T-helper 1 cell treated with Interleukin-12 subunit alpha and Interleukin-12 subunit beta and Interleukin-4 antibody, amounts not matched to agents 30 μg/mL and 1 μg/mL, for 36 hours (primary cell): ENCODE measurements at regions not wholly inside any gene's neighbourhood (a gene's known extent, or its start where the extent isn't known, plus 50 kb on each side); places are given as distances from the start of the nearest gene placed in this dataset.

ENCODE experiments used
- H3K27ac Mint-ChIP-seq: one replicate; pipeline ENCODE4 v1.8.0; 2021; ENCODE audit warnings: mild to moderate bottlenecking, mixed read lengths
- H3K27me3 Mint-ChIP-seq: one replicate; pipeline ENCODE4 v1.8.0; 2021; ENCODE audit warnings: low read depth, mixed read lengths
- H3K36me3 Mint-ChIP-seq: one replicate; pipeline ENCODE4 v1.8.0; 2021; ENCODE audit warnings: low read depth, mixed read lengths
- H3K4me1 Mint-ChIP-seq: one replicate; pipeline ENCODE4 v1.8.0; 2021; ENCODE audit warnings: low read depth, mixed read lengths
- H3K4me3 Mint-ChIP-seq: one replicate; pipeline ENCODE4 v1.8.0; 2021; ENCODE audit warnings: mild to moderate bottlenecking, moderate library complexity, mixed read lengths
- H3K9me3 Mint-ChIP-seq: one replicate; pipeline ENCODE4 v1.8.0; 2021; ENCODE audit warnings: mixed read lengths

GRCh38 chr3:181824961-181825360 is 113.2 kb downstream of the SOX2 start:
- Mint-ChIP-seq H3K4me1 (no peaks in the 10 kb centered on the region), H3K27ac (no peak overlapping the region), H3K36me3 (no peaks in the 10 kb centered on the region), H3K9me3 (no peaks in the 10 kb centered on the region), H3K27me3 (no peaks in the 10 kb centered on the region), H3K4me3 (no peak overlapping the region)

GRCh38 chr3:181839039-181839915 is 127.6 kb downstream of the SOX2 start:
- no peaks in the 10 kb centered on the region for H3K9me3 Mint-ChIP-seq
- no peaks in the 10 kb centered on the region for H3K27me3 Mint-ChIP-seq
- no peaks in the 10 kb centered on the region for H3K36me3 Mint-ChIP-seq
- no peaks in the 10 kb centered on the region for H3K4me1 Mint-ChIP-seq
- no peak overlapping the region for H3K27ac Mint-ChIP-seq
- H3K4me3 Mint-ChIP-seq = no peak overlapping the region

GRCh38 chr3:181839916-181840297 is 128.2 kb downstream of the SOX2 start:
- no peaks in the 10 kb centered on the region for H3K36me3 Mint-ChIP-seq
- H3K4me3 Mint-ChIP-seq = no peak overlapping the region
- H3K4me1 Mint-ChIP-seq = no peaks in the 10 kb centered on the region
- no peaks in the 10 kb centered on the region for H3K9me3 Mint-ChIP-seq
- no peaks in the 10 kb centered on the region for H3K27me3 Mint-ChIP-seq
- H3K27ac Mint-ChIP-seq = no peak overlapping the region

GRCh38 chr3:181844211-181844610 is 132.5 kb downstream of the SOX2 start:
- H3K27ac Mint-ChIP-seq = no peak overlapping the region
- H3K4me1 Mint-ChIP-seq = no peaks in the 10 kb centered on the region
- H3K27me3 Mint-ChIP-seq = no peaks in the 10 kb centered on the region
- no peaks in the 10 kb centered on the region for H3K36me3 Mint-ChIP-seq
- no peak overlapping the region for H3K4me3 Mint-ChIP-seq
- no peaks in the 10 kb centered on the region for H3K9me3 Mint-ChIP-seq

GRCh38 chr3:181847276-181847675 is 135.6 kb downstream of the SOX2 start:
- no peak overlapping the region for H3K27ac Mint-ChIP-seq
- H3K27me3 Mint-ChIP-seq = no peaks in the 10 kb centered on the region
- no peaks in the 10 kb centered on the region for H3K36me3 Mint-ChIP-seq
- H3K4me3 Mint-ChIP-seq = no peak overlapping the region
- no peaks in the 10 kb centered on the region for H3K4me1 Mint-ChIP-seq
- H3K9me3 Mint-ChIP-seq = no peaks in the 10 kb centered on the region

- Mint-ChIP-seq H3K27ac (no peak overlapping the region), H3K4me1 (no peaks in the 10 kb centered on the region), H3K36me3 (no peaks in the 10 kb centered on the region), H3K4me3 (no peak overlapping the region), H3K9me3 (no peaks in the 10 kb centered on the region), H3K27me3 (no peaks in the 10 kb centered on the region)
These were observed 139.3 kb downstream of the SOX2 start for GRCh38 chr3:181851063-181851462.

GRCh38 chr3:181855825-181856224 is 144.1 kb downstream of the SOX2 start:
- H3K36me3 Mint-ChIP-seq = no peaks in the 10 kb centered on the region
- H3K4me3 Mint-ChIP-seq = no peak overlapping the region
- H3K4me1 Mint-ChIP-seq = no peaks in the 10 kb centered on the region
- H3K9me3 Mint-ChIP-seq = no peaks in the 10 kb centered on the region
- no peaks in the 10 kb centered on the region for H3K27me3 Mint-ChIP-seq
- H3K27ac Mint-ChIP-seq = no peak overlapping the region

- H3K36me3 Mint-ChIP-seq = no peaks in the 10 kb centered on the region
- H3K27me3 Mint-ChIP-seq = no peaks in the 10 kb centered on the region
- H3K9me3 Mint-ChIP-seq = no peaks in the 10 kb centered on the region
- no peak overlapping the region for H3K27ac Mint-ChIP-seq
- no peaks in the 10 kb centered on the region for H3K4me1 Mint-ChIP-seq
- H3K4me3 Mint-ChIP-seq = no peak overlapping the region
These were observed 147.8 kb downstream of the SOX2 start for GRCh38 chr3:181859518-181859917.

GRCh38 chr3:181860235-181860634 is 148.5 kb downstream of the SOX2 start:
- no peaks in the 10 kb centered on the region for H3K36me3 Mint-ChIP-seq
- H3K27me3 Mint-ChIP-seq = no peaks in the 10 kb centered on the region
- no peaks in the 10 kb centered on the region for H3K4me1 Mint-ChIP-seq
- H3K9me3 Mint-ChIP-seq = no peaks in the 10 kb centered on the region
- H3K27ac Mint-ChIP-seq = no peak overlapping the region
- no peak overlapping the region for H3K4me3 Mint-ChIP-seq

GRCh38 chr3:181862502-181862901 is 150.8 kb downstream of the SOX2 start:
- Mint-ChIP-seq H3K4me3 (no peak overlapping the region), H3K36me3 (no peaks in the 10 kb centered on the region), H3K4me1 (no peaks in the 10 kb centered on the region), H3K27me3 (no peaks in the 10 kb centered on the region), H3K27ac (no peak overlapping the region), H3K9me3 (no peaks in the 10 kb centered on the region)

- H3K4me1 Mint-ChIP-seq = no peaks in the 10 kb centered on the region
- H3K27ac Mint-ChIP-seq = no peak overlapping the region
- H3K9me3 Mint-ChIP-seq = no peaks in the 10 kb centered on the region
- no peaks in the 10 kb centered on the region for H3K27me3 Mint-ChIP-seq
- H3K36me3 Mint-ChIP-seq = no peaks in the 10 kb centered on the region
- H3K4me3 Mint-ChIP-seq = no peak overlapping the region
These were observed 156.9 kb downstream of the SOX2 start for GRCh38 chr3:181868576-181869082.

- no peaks in the 10 kb centered on the region for H3K4me1 Mint-ChIP-seq
These were observed 161.2 kb downstream of the SOX2 start for GRCh38 chr3:181872887-181873286.

GRCh38 chr3:181879926-181880325 is 168.2 kb downstream of the SOX2 start:
- Mint-ChIP-seq H3K27ac (peak overlapping the region; percentile 13), H3K9me3 (no peaks in the 10 kb centered on the region), H3K27me3 (no peaks in the 10 kb centered on the region), H3K36me3 (no peaks in the 10 kb centered on the region), H3K4me1 (no peaks in the 10 kb centered on the region), H3K4me3 (no peak overlapping the region)

More at GRCh38 chr3:181872887-181873286, 161.2 kb downstream of the SOX2 start:
- Mint-ChIP-seq H3K36me3 (no peaks in the 10 kb centered on the region), H3K9me3 (no peaks in the 10 kb centered on the region), H3K27ac (no peak overlapping the region), H3K27me3 (no peaks in the 10 kb centered on the region), H3K4me3 (no peak overlapping the region)

- Mint-ChIP-seq H3K4me1 (no peaks in the 10 kb centered on the region), H3K27ac (no peak overlapping the region), H3K36me3 (no peaks in the 10 kb centered on the region), H3K4me3 (no peak overlapping the region), H3K27me3 (no peaks in the 10 kb centered on the region), H3K9me3 (no peaks in the 10 kb centered on the region)
These were observed 168.6 kb downstream of the SOX2 start for GRCh38 chr3:181880331-181880730.

- H3K27ac Mint-ChIP-seq = no peak overlapping the region
- H3K9me3 Mint-ChIP-seq = no peaks in the 10 kb centered on the region
- H3K27me3 Mint-ChIP-seq = no peaks in the 10 kb centered on the region
- H3K4me1 Mint-ChIP-seq = no peaks in the 10 kb centered on the region
- H3K4me3 Mint-ChIP-seq = no peak overlapping the region
- no peaks in the 10 kb centered on the region for H3K36me3 Mint-ChIP-seq
These were observed 170.0 kb downstream of the SOX2 start for GRCh38 chr3:181881749-181882148.
